LHCN-M2 (cell line): ENCODE measurements at regions not wholly inside any gene's neighbourhood (a gene's known extent, or its start where the extent isn't known, plus 50 kb on each side); places are given as distances from the start of the nearest gene placed in this dataset.
"Not testable (repeated sequence)": the region's sequence is repeated elsewhere in the genome, so short reads cannot be mapped to it uniquely, and the experiment has no call there.

Experiments used
- DNase-seq: peaks from one replicate; pipeline ENCODE4 v3.0.0-alpha.2; 2012; ENCODE audit warnings: low read depth

- DNase-seq = no peak
Measured at GRCh38 chr3:84666468-84666867, 292.3 kb upstream of the CADM2 start.

DNA sequence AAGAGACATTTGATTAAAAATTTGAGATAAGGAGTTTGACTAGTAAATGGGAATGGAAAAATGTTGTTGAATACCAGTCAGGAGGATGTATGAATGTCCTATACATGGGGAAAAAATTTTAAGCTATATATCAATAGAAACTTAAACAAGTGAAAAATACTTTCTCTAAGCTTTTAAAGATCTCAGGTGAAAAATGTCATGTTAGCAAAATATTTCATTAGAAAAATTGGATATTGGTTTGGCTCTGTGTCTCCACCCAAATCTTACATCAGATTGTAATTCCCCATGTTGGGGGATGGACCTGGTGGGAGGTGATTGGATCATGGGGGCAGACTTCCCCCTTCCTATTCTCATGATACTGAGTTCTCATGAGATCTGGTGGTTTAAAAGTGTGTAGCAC, 279.6 kb upstream of the CADM2 start:
- DNase-seq = no peak

- DNase-seq = no peak
Measured at GRCh38 chr3:84680700-84681099, 278.1 kb upstream of the CADM2 start.

GRCh38 chr3:84683493-84683892, 275.3 kb upstream of the CADM2 start:
- no peak for DNase-seq

DNA sequence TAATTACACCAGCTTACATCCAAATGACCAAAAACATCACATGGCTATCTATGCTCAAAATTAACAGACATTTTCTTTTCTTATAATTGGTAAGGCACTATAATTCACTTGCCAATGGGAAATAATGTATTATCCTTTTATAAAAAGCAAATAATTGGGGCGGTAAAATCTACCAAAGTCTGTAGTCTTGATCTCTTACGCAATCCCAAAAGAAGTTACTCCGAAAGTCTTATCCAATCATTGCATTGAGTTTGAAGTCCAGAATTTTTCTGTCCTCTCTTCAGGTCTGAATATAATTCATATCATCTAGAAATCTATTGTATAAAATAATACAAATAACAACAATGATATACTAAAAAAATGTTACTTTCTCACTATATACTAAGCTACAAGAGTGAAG, 273.3 kb upstream of the CADM2 start:
- no peak for DNase-seq

DNA sequence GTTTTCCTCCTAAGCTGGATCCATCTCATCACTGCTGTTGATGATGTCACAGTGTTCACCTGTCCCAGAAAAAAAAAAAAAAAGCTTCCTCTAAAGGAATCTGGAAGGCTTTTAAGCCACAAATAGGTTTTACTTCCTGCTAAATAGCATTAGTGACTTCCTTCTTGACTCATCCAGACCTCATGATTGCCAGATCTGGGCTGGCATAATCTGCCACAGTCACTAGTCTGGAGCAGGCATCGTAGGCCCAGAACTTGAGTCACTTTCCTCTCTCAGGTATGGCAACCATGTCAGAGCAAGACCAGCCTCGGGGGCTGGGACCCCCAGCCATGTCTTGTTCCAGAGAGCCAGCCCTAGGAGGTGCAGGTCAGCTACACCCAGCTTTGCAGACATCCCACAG, 266.5 kb upstream of the CADM2 start:
- DNase-seq = no peak

DNA sequence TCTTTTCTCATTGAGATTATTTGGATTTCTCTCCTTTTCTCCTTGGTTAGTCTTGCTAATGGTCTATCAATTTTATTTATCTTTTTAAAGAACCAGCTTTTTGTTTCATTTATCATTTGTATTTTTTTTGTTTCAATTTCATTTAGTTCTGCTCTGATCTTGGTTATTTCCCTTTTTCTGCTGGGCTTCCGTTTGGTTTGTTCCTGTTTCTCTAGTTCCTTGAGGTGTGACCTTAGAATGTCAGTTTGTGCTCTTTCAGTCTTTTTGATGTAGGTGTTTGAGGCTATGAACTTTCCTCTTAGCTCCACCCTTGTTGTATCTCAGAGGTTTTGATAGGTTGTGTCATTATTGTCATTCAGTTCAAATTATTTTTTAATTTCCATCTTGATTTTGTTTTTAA, 248.5 kb upstream of the CADM2 start:
- DNase-seq = not testable (repeated sequence)

GRCh38 chr3:84717894-84718293, 240.9 kb upstream of the CADM2 start:
- peak; percentile 18 for DNase-seq

DNA sequence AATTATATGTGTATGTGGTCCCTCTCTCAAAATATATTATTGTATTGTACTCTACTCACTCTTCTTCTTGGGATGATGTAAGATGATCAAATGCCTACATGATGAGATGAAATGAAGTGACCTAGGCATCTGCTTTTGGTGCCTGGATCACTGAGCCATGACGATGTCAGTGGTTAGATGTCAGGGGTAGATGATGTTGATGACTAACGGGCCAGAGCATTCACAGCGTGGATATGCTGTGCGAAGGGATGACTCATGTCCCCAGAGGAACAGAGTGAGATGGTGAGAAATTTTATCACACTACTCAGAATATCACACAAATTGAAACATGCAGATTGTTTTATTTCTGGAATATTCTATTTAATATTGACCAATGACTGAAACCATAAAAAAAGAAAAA, 233.9 kb upstream of the CADM2 start:
- peak; percentile 96 for DNase-seq

- DNase-seq = peak; percentile 39
Measured at GRCh38 chr3:84727616-84728015, 231.2 kb upstream of the CADM2 start.

DNA sequence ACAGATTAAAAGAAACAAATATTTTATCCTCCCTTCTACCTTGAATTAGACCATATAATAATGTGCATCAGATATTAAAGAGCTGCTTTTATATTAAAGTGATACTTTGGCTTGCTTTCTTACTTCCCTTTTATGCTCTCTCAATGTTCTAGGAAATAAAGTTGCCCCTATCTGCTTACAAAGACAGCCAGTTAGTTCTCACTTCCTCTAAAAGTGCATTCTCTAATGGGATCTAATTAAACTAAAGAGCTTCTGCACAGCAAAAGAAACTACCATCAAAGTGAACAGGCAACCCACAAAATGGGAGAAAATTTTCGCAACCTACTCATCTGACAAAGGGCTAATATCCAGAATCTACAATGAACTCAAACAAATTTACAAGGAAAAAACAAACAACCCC, 224.1 kb upstream of the CADM2 start:
- not testable (repeated sequence) for DNase-seq

DNA sequence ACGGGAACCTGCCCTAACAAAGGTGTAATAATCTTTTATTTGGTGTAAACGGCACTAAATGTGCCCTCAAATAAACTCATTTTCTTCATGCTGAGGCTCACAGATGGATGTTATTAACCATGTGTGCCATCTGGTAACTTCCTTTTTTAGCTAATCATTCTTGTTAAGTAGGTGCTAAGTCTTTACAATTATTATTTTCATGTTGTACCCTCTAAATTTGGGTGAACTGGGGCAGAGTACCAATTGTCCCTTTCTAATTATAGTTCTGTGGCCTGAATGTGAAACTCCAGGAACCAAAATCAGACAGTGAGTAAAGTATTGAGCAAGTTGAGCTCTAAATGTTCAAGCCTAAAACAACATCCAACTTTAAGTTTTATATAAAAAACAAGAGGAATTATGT, 220.7 kb upstream of the CADM2 start:
- no peak for DNase-seq

DNA sequence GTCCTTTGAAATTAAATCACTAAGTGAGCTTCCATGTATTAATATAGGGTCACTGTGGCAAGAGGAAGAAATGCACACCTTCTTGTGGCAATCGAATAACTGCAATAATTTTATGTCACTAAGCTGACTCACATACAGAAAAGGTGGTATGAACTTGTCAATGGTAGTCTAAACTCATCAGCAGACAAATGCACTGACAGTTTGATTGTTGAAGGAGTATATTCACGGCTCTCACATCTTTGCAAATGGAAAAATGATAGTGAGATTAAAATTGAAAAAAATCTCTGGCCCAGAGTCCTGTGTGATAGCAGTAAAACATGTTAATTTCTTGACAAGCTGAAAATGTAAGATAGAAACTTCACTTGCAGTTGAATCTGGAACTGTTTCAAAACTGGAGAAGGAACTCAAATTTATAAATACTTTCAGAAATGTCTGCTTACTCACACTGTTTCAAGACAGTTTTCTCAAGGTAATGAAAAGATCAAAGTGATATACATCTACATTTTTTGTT, 215.8 kb upstream of the CADM2 start:
- no peak for DNase-seq

- DNase-seq = no peak
Measured at GRCh38 chr3:84744130-84744529, 214.7 kb upstream of the CADM2 start.

DNA sequence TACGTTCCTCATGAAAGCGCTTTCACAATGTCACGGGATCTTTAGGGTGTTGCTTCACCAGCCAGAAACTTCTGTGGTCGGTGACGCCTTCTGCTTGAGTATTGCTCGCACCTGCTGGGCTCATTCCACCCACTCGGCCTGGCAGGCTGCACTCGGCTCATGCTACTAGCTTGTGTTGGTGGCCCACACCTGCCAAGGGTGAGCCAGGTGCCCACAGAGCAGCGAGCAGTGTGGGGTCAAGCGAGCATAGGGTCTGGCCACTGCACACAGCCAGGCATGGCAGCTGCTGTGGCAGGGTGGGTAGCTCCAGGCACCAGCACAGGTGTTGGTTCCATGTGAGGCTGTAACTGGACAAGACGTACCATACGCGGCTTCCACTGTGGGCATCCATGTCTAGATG, 202.9 kb upstream of the CADM2 start:
- no peak for DNase-seq

DNA sequence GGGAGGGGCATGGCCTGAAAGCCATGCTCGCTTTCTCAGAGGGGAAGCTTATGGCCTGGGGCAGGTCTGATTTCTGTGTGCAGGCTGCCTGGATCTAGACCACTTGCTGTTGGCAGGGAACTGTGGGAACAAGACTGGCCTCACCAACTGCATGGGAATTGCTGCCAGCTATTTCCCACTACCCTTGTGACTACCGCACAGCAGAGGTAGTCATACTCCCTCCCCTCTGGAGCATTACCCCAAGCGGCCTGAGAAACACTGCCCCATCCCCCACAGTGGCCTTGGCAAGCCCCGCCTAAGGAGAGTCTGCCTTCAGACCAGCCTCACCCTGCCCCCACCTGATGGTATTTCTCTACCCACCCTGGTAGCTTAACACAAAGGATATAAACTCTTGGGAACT, 199.4 kb upstream of the CADM2 start:
- no peak for DNase-seq

GRCh38 chr3:84772841-84773240, 185.9 kb upstream of the CADM2 start:
- DNase-seq = peak; percentile 5

- no peak for DNase-seq
Measured at GRCh38 chr3:84783281-84783680, 175.5 kb upstream of the CADM2 start.

GRCh38 chr3:84789961-84790360, 168.8 kb upstream of the CADM2 start:
- no peak for DNase-seq

DNA sequence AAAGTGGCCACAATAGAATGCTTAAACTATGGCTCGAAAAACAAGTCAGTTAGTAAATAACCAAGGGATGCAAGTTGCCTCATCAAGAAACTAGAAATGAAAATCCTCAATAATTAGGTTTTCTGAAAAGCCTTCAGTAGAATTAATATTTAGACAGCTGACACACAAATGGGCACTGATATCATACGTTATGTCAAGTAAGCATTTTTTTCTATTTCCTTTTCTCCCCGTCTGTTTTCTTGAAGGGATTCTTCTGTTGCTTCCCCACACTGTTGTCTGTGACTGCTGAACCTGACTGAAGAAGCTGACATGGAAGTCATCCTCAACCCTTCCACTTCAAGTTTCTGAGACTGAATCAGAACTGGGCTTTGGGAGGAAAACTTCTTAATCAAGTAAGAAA, 151.8 kb upstream of the CADM2 start:
- no peak for DNase-seq

- no peak for DNase-seq
Measured at GRCh38 chr3:84820126-84820525, 138.7 kb upstream of the CADM2 start.

GRCh38 chr3:84820906-84821305, 137.9 kb upstream of the CADM2 start:
- DNase-seq = no peak

DNA sequence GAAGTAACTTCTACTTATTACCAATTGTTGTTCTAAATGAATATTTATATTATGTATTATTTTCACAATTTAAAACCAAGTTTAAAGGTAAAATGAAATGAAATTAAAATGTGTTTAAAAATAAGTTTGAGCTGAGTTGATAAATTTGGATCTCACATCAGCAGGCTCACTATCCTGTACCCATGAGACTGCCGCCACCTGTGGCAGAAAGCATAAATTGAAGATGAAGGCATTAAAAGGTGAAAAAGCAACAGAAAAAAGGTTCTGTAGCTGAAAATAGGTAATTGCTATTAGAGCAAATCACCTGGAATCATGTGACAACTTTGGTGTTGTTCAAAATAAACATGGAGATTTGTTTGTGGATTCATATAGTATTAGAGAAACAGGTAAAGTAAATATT, 133.0 kb upstream of the CADM2 start:
- no peak for DNase-seq

DNA sequence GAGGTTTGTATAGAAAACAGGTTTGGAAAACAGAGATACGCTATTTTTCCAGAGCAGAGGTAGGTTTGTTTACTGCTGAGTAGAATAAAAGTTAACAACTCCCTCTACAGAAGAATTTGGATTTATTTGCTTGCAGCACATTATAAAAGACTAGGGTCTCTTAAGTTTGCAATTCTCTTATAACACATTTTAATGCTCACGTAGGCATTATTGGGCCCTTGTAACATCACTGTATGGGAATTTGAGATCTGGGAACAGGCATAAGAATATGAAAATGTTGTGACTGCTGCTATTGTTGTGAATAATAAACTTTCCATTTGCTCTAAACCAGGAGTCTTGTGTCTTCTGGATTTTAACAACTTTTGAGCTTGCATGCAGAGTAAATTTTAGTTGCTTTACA, 128.3 kb upstream of the CADM2 start:
- no peak for DNase-seq

DNA sequence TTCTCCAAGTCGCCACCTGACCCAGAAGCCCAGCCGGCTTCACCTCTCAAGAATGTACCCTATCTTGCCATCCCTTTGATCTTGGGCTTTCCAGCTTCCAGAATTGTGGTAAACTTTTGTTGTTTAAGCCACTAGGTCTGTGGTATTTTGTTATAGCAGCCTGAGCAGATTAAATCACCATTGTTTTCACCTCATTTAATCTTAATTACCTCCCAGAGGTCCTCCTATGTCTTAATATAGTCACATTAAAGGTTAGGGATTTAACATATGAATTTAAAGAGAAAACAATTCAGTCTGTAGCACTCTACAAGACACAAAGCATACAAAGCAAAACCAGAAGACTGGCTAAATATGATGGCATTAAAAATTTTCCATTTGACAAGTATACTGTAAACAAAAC, 123.4 kb upstream of the CADM2 start:
- no peak for DNase-seq
